ENCODE measurements at regions not wholly inside any gene's neighbourhood (a gene's known extent, or its start where the extent isn't known, plus 50 kb on each side); places are given as distances from the start of the nearest gene placed in this dataset.

DNA sequence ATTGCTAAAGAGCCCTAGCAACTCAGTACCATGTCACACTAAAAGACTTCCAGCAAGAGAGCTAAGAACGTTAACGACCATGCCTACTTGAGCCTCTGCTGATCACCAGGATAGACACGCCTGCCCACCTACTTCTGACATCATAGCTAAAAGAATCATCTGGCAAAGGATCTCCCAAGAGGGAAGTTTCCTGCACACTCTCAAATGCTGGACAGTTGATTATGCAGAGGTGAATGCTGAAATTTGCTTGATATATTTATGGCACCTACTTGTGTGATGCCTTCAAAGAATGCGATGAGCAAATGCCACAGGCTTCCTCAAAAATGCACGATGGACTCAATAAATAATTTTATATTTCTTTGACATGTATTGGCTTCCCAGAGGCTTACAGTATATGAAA is 113.6 kb downstream of the GALC start:
- ATAC-seq: no peak
- H3K27me3 Mint-ChIP-seq (ENCODE audit: low read depth in 2 of 2): peaks cover 27 to 48% of the 10 kb centered on the region in 2 donors
- no peaks in the 10 kb centered on the region for H3K4me1 Mint-ChIP-seq

GRCh38 chr14:87878959-87879358 is 114.0 kb downstream of the GALC start:
- TF ChIP-seq CTCF (IDR thresholded peaks at IDR 0.05): no peak
- Mint-ChIP-seq H3K4me3 (no peak overlapping the region), H3K27ac (no peak overlapping the region), H3K4me1 (no peaks in the 10 kb centered on the region), H3K36me3 (no peaks in the 10 kb centered on the region), H3K9me3 (no peaks in the 10 kb centered on the region), H3K27me3 (ENCODE audit: low read depth in 2 of 2) (peaks cover 27 to 53% of the 10 kb centered on the region in 2 donors)
- intact Hi-C loops (cut with micrococcal nuclease): no loop called here
- WGBS (ENCODE audit: insufficient coverage): 90% methylated on average over 2 of the region's 2 CpGs
- no peaks in the 10 kb centered on the region for H3K9me3 ChIP-seq (ENCODE audit: control insufficient read depth, insufficient read depth, low read length)
- ATAC-seq: no peak
- H3K4me3 ChIP-seq (ENCODE audit: low read length): no peak overlapping the region
- no peak for DNase-seq
- no peak overlapping the region for H3K27ac ChIP-seq (ENCODE audit: low read length)
- H3K36me3 ChIP-seq (ENCODE audit: control insufficient read depth, insufficient read depth, low read length): no peaks in the 10 kb centered on the region
- peaks cover 2% of the 10 kb centered on the region for H3K27me3 ChIP-seq (ENCODE audit: control insufficient read depth, insufficient read depth, low read length)
- no peaks in the 10 kb centered on the region for H3K4me1 ChIP-seq (ENCODE audit: control insufficient read depth, insufficient read depth, low read length)

More for the DNA sequence above, 113.6 kb downstream of the GALC start:
- H3K27ac ChIP-seq (ENCODE audit: low read length): no peak overlapping the region
- DNase-seq: no peak
- no peak for TF ChIP-seq CTCF (IDR thresholded peaks at IDR 0.05)
- no peaks in the 10 kb centered on the region for H3K4me1 ChIP-seq (ENCODE audit: control insufficient read depth, insufficient read depth, low read length)
- H3K27me3 ChIP-seq (ENCODE audit: control insufficient read depth, insufficient read depth, low read length): peaks cover 2% of the 10 kb centered on the region
- H3K36me3 ChIP-seq (ENCODE audit: control insufficient read depth, insufficient read depth, low read length): no peaks in the 10 kb centered on the region
- Mint-ChIP-seq H3K9me3 (no peaks in the 10 kb centered on the region), H3K36me3 (no peaks in the 10 kb centered on the region), H3K27ac (no peak overlapping the region), H3K4me3 (no peak overlapping the region)
- WGBS (ENCODE audit: insufficient coverage): 88% methylated on average over 5 of the region's 5 CpGs
- no peaks in the 10 kb centered on the region for H3K9me3 ChIP-seq (ENCODE audit: control insufficient read depth, insufficient read depth, low read length)
- H3K4me3 ChIP-seq (ENCODE audit: low read length): no peak overlapping the region
- intact Hi-C loops (cut with micrococcal nuclease): no loop called here

DNA sequence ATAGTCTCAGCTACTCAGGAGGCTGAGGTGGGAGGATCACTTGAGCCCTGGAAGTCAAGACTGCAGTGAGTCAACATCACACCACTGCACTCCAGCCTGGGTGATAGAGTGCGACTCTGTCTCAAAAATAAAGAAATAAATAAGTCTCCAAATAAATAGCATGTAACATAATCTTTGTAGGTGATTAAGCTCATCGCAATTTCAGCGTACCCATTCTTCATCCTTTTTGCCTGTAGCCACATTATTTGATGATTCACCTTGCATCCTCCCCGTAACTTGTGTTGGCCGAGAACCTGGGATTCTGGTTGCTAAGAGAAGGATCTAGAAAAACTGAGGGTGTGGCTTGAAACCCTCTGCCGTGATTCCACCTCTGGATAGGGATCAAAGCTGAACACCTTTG is 115.1 kb downstream of the GALC start:
- intact Hi-C loops (cut with micrococcal nuclease): no loop called here
- ATAC-seq (no peak), DNase-seq (no peak)
- H3K4me1 Mint-ChIP-seq: no peaks in the 10 kb centered on the region
- TF ChIP-seq CTCF (IDR thresholded peaks at IDR 0.05): no peak
- H3K27me3 ChIP-seq (ENCODE audit: control insufficient read depth, insufficient read depth, low read length): peaks cover 2% of the 10 kb centered on the region
- no peaks in the 10 kb centered on the region for H3K36me3 Mint-ChIP-seq
- H3K4me1 ChIP-seq (ENCODE audit: control insufficient read depth, insufficient read depth, low read length): no peaks in the 10 kb centered on the region
- H3K9me3 Mint-ChIP-seq: no peaks in the 10 kb centered on the region
- 97% methylated on average over 5 of the region's 6 CpGs for WGBS (ENCODE audit: insufficient coverage)
- no peaks in the 10 kb centered on the region for H3K36me3 ChIP-seq (ENCODE audit: control insufficient read depth, insufficient read depth, low read length)
- no peak overlapping the region for H3K27ac Mint-ChIP-seq
- peaks cover 26 to 56% of the 10 kb centered on the region in 2 donors for H3K27me3 Mint-ChIP-seq (ENCODE audit: low read depth in 2 of 2)
- H3K27ac ChIP-seq (ENCODE audit: low read length): no peak overlapping the region
- no peaks in the 10 kb centered on the region for H3K9me3 ChIP-seq (ENCODE audit: control insufficient read depth, insufficient read depth, low read length)
- H3K4me3 ChIP-seq (ENCODE audit: low read length): no peak overlapping the region
- H3K4me3 Mint-ChIP-seq: no peak overlapping the region

- WGBS (ENCODE audit: insufficient coverage): 75% methylated on average over 2 of the region's 2 CpGs
- Mint-ChIP-seq H3K4me1 (no peaks in the 10 kb centered on the region), H3K36me3 (no peaks in the 10 kb centered on the region), H3K27ac (no peak overlapping the region), H3K27me3 (ENCODE audit: low read depth in 2 of 2) (peaks cover 26 to 38% of the 10 kb centered on the region in 2 donors), H3K9me3 (no peaks in the 10 kb centered on the region), H3K4me3 (no peak overlapping the region)
- Histone ChIP-seq H3K4me1 (ENCODE audit: control insufficient read depth, insufficient read depth, low read length) (no peaks in the 10 kb centered on the region), H3K9me3 (ENCODE audit: control insufficient read depth, insufficient read depth, low read length) (no peaks in the 10 kb centered on the region), H3K27me3 (ENCODE audit: control insufficient read depth, insufficient read depth, low read length) (peaks cover 2% of the 10 kb centered on the region), H3K36me3 (ENCODE audit: control insufficient read depth, insufficient read depth, low read length) (no peaks in the 10 kb centered on the region), H3K27ac (ENCODE audit: low read length) (no peak overlapping the region), H3K4me3 (ENCODE audit: low read length) (no peak overlapping the region)
- TF ChIP-seq CTCF (IDR thresholded peaks at IDR 0.05): no peak
- DNase-seq: no peak
- ATAC-seq: no peak
- intact Hi-C loops (cut with micrococcal nuclease): no loop called here
Measured at GRCh38 chr14:87874676-87875075, 118.3 kb downstream of the GALC start.
